ENCODE measurements at regions not wholly inside any gene's neighbourhood (a gene's known extent, or its start where the extent isn't known, plus 50 kb on each side); places are given as distances from the start of the nearest gene placed in this dataset.
"Not testable (repeated sequence)": the region's sequence is repeated elsewhere in the genome, so short reads cannot be mapped to it uniquely, and the experiment has no call there.

DNA sequence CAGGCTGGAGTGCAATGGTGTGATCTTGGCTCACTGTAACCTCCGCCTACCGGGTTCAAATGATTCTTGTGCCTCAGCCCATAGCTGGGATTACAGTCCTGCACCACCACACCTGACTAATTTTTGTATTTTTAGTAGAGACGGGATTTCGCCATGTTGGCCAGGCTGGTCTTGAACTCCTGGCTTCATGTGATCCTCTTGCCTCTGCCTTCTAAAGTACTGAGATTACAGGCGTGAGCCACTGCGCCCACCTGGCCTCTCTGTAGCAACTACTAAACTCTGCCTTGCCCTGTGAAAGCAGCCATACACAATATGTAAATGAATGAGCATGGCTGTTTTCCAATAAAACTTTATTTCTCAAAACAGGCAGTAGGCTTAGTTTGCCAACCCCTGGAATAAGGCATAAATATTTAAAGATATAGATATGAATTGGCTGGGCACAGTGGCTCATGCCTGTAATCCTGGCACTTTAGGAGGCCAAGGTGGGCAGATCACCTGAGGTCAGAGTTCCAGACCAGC lies 127.9 kb upstream of the ZNF217 start:
- not testable (repeated sequence) for DNase-seq (ENCODE audit: low read depth in 2 of 2)

DNA sequence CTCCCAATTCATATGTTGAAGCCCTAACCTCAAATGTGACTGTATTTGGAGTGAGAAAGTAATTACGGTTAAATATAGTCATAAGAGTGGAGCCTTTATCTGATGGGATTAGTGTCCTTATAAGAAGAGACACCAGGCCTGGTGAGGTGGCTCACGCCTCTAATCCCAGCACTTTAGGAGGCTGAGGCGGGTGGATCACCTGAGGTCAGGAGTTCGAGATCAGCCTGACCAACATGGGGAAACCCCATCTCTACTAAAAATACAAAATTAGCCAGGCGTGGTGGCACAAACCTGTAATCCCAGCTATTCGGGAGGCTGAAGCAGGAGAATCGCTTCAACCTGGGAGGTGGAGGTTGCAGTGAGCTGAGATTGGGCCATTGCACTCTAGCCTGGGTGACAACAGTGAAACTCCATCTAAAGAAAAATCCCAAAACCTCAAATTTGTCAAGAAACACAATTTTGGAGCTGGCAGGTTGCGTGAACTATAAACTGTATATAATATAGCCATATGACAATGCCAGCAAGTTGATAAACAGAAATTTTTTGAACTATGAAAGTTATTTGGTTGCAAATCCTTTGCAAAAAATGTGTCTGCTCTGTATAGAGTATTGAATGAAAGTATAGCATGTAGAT lies 125.6 kb upstream of the ZNF217 start:
- DNase-seq (ENCODE audit: low read depth in 2 of 2), result not testable (repeated sequence)

DNA sequence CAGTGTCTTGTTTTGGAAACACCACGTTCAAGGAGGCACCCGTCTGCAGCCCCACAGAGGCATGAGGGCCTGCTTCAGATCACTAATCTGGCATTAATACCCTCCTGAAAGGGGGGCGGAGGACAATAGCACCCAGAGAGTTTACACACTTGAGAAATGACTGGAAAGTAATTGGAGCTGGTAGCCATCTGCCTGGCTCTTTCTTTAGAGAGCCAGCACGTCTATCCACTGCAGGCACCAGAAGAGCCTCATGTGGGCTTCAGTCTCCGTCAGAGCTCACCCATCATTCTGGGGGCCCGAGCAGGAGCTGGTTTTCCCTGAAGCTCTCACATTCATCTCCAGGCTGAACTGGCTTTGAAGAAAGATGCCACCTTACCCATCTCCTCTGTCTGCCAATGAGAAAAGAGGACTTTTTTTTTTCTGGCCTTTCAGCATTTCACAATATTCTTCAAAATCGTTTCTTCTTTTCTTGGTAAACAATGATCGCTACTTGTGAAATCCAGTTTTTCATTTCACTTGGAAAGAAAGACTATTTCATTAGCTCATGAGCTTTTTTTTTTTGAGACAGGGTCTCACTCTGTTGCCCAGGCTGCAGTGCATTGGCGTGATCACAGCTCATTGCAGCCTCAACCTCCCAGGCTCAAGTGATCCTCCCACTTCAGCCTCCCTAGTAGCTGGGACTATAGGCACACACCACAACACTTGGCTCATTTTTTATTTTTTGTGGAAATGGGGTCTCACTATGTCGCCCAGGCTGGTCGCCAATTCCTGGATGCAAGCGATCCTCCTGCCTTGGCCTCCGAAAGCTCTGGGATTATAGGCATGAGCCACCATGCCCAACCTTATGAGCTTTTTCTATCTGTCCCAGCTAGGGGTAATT lies 124.7 kb upstream of the ZNF217 start:
- DNase-seq (ENCODE audit: low read depth in 2 of 2), result no peak

DNA sequence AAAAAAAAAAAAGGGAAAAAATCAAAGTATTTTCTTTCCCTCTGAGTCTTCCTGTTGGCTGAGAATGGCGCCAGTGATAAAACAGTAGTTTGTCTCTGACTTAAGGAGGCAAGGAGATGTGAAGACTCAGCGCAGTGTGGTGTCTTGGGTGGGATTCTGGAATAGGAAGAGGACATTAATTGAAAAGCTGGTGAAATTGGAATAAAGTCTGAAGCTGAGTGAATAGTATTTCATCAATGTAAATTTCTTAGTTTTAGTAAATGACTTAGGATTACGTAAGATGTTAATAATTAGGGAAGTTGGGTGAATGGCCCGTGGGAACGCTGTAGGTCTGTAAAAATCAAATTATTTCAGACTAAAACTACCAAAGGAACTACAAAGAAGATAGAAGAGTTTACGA lies 122.8 kb upstream of the ZNF217 start:
- DNase-seq (ENCODE audit: low read depth in 2 of 2), result no peak

DNA sequence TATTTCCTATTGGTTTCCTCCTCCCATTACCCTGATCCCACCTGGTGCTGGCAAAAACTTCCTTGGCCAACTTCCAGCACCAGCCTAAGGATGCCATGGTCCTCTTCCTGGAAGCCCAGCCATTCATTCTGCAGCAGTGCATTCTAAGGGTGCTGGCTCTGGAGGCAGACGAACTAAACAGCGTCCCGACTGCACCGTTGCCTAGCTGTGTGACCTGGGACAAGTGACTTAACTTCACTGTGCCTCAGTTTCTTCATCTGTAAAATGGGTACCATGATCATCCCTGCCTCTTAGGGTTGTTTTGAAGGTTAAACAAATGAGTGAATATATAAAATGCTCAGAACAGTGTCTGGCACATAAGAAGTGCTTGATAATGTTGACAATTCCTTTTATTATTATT lies 120.9 kb upstream of the ZNF217 start:
- DNase-seq (ENCODE audit: low read depth in 2 of 2), result no peak

DNA sequence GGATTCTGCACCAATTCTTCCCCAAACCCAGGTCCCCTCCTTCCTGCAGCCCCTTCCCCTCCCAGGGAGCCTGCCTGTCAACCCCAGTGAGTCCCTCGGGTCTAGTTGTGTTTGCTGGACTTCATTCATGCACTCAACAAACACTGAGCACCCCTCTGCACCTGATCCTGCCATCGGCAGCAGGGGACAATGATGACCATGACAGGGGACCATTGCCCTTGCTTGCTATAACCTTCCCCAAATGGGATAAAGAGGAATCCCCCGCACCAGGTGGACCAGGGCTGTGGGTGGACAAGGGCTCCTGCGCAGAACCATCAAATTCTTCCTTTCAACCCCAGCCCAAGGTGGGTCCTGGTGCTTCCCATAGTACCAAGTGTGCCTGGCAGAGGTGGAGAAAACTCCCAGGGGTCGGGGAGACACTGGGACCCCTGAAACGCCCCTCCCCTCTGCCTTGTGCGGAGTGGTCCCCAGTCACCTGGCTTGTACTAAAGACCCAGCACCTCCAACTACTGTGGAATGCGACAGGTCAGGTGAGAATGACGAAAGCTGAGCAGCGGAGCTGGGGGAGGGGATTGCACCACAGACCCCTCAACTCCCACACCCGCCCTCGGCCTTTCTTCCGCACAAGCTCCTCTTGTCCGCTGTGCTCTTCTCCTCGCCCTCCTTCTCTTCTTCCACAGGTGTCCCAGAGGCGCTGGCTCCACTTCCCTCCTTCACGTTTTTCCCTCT lies 119.9 kb upstream of the ZNF217 start:
- DNase-seq (ENCODE audit: low read depth in 2 of 2), result no peak

DNA sequence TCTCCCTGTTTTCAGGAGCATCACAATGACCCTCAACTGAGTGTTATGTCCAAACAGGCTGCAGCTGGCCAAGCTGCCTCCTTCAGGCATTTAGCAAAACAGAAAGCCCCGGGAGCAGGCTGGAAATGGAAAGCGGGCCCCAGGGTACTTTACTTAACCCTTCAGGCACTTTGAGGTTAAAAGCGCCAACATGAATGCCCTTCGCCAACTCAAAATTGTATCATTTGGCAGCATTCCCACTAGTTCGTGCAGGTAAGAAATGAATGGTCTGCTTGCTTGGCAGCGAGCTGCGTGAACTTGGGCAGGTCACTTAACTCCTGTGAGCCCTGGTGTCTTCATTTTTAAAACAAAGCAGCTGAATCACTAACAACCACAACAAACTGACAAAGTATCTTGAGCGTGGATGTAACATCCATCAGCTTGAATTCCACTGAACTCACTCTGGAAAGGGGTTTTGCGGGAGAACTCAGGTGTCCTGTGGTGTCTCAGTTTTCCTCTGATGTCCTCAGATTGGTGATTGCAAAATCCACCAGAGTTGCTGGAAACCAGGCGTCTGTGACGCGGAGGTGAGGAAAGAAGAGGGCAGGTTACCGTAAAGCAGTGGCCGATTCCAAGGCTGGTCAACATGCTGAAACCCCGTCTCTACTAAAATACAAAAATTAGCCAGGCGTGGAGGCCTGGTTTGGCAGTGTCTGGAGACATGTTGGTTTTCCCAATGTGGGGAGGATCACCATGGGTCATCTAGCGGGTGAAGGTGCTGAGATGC lies 118.8 kb upstream of the ZNF217 start:
- DNase-seq (ENCODE audit: low read depth in 2 of 2), result no peak

DNA sequence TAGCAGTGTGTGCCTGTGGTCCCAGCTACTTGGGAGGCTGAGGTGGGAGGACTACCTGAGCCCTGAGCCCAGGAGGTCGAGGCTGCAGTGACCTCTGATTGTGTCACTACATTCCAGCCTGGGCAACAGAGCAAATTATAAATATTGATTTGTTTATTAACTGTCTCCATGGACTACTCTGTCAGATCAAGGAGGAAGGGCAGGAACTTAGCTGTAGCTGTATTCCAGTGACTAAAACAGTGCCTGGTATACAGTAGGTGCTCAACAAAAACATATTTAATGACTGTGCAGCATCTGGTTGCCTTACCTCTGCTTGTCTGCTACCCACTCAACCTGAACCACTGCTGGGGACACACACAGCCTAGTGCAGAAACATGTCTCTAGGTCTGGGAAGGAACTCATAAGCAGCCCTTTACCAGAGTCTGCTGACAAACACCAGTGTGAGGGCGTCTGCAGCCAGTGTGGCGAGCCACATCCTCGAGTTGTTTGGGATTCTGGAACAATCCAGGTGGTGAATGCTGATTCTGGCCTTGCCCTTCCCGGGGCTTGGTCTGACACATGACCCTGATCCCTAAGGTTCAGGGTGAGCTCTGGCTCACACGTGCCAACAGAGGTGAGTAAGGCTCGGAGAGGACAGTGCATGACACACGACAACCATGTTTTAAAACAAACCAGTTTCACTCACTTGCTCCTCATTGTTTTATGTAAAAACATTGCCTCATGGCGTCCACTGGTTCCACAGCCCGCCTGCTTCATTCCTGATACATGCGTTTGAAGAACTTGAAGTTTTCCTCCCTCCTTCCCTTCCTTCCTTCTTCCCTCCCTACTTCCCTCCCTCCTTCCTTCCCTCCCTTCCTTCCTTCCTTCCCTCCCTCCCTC lies 117.9 kb upstream of the ZNF217 start:
- no peak for DNase-seq (ENCODE audit: low read depth in 2 of 2)

DNA sequence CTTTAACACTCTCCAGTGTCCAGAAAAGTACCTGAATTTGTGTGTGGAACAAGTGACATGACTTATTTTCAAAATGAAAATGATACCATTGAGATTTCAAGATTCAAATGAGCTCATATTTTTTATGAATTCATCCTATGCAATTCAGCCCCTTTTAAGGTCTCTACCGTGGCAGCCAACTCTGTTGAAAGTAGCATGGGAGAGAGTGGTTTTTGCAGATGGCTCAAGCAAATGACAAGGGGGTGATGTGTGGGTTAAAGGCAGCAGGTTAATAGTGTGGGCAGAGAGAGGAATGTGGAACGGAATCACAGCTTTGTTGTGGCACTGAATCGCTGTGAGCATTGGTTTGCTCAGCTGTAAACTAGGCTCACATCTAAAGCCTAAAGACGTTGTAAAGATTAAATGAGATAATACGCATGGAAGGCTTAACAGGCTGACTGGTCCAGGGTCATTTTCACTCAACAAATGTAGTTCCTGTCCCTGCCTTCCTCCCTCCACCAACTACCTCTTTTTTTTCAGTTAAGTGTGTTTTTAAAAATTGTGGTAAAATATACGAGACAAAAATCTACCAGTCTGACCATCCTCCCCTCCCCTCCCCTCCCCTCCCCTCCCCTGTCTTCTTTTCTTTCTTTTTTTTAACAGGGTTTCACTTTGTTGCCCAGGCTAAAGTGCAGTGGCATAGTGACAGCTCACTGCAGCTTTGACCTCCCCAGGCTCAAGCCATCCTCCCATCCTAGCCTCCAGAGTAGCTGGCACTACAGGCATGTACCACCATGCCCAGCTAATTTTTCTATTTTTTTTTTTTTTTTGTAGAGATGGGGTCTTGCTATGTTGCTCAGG lies 114.7 kb upstream of the ZNF217 start:
- peak; percentile 26 to 33 for DNase-seq (ENCODE audit: low read depth in 2 of 2)

DNA sequence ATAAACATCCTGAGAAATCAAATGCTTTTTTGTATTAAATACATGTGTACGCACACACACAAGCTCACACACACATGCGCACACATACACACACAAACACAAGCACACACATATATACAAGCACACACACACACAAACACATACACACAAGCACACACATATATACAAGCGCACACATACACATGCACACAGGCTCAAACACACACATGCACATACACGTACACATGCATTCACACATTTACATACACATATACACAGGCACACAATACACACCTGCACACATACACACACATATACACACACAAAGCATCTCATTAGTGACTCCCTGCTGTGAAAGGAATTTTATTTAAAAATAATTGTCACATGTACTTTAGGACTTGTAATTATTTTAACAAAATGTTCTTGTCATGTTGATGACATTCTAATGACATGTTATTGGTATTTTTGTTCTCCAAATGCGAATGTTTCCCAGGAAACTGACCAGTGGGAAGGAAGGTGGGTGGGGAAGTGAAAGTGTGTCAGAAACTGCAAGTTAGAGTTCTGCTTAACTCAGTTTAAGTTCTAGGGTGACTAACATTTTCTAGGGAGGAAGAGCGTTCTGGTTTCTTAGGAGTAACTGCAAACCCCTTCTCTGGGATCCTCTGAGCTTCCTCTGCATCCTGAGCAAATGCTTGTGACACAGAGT lies 113.9 kb upstream of the ZNF217 start:
- DNase-seq (ENCODE audit: low read depth in 2 of 2), result peak in 1 of 2 donors; percentile 22

DNA sequence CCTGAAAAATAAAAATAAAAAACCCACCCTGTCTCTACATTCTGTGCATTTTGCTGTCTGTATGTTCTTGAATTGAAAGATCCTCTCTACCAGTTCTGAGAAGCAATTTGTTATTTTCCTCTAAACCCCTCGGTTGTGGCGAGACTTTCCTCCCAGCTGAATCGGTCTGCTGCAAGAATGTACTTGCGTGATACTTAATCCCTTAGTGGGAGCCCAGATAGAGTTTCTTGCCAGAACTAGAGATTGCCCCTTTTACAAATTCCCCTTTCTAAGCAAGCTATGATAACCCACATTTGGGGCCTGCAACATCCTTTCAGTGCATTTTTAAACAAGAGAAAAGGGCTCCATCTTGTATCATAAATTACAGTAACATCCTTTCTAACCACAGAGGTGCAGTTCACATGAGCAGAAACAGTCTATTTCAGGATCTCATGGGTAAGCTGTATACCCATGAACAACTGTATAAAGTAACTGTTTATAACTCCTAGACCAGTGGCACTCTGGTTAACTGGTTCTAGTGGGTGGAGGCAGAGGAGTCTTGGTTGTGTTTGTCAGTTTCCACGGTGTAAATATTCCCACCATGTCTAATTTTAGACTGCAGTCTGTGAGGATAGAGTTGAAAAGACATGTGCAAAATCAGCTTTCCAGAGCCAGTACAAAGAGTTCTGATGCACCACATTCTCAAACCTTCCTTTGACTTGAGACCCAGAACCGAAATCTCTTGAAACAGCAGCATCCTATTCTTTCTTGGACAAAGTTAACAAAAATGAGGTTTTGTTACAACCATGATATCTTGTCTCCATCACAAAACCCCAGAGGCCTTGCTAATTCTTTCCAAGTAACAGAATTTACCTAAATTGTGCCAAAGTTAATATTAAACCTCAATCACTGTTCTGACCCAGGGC lies 113.1 kb upstream of the ZNF217 start:
- DNase-seq (ENCODE audit: low read depth in 2 of 2), result no peak

DNA sequence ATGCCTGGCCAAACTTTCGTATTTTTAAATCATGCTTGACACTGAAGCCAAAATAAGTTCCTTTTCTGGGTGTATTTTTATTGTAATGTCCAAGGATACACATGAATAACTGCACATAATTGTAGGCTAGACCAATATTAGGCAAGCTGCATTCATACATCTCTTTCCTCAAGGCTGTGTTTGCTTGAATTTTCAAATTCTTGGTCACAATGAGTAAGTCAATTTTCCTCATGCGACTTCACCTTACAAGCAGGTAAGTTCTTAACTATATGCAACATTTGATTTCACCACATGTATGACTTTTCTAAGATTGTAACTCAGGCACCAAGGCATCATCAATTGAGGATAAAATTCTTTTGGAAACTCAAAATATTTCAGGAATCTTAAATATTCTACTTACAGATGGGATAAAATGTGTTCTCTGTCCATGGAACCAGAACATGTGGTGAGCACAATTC lies 112.4 kb upstream of the ZNF217 start:
- no peak for DNase-seq (ENCODE audit: low read depth in 2 of 2)

DNA sequence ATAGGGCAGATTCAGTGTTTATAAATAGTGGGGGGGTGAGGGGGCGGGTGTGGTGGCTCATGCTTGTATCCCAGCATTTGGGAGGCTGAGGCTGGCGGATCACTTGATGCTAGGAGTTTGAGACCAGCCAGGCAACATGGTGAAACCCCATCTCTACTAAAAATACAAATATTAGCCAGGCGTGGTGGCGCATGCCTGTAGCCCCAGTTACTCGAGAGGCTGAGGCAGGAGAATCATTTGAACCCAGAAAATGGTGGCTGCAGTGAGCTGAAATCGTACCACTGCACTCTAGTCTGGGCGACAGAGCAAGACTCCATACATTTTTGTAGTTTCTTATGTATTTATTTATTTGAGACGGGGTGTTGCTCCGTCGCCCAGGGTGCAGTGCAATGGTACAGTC lies 109.0 kb upstream of the ZNF217 start:
- DNase-seq (ENCODE audit: low read depth in 2 of 2), result no peak

DNA sequence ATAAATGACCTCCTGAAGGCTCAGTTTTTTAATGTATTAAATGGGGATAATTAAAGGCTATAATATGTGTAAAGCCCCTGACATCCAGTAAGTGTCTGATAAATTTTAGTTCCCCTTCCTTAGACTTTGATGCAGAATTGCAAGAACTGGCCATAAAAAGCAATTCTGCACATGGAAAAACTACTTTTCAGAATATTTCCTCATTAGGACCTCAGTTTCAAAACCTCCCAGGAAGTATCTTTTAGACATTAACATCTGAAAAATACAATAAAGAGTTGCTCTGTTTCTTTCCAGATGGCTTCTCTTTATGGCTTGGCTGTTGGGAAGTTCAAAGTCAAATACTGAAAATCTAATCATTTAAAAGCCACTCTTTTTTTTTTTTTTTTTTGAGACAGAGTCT lies 106.3 kb upstream of the ZNF217 start:
- DNase-seq (ENCODE audit: low read depth in 2 of 2), result no peak

DNA sequence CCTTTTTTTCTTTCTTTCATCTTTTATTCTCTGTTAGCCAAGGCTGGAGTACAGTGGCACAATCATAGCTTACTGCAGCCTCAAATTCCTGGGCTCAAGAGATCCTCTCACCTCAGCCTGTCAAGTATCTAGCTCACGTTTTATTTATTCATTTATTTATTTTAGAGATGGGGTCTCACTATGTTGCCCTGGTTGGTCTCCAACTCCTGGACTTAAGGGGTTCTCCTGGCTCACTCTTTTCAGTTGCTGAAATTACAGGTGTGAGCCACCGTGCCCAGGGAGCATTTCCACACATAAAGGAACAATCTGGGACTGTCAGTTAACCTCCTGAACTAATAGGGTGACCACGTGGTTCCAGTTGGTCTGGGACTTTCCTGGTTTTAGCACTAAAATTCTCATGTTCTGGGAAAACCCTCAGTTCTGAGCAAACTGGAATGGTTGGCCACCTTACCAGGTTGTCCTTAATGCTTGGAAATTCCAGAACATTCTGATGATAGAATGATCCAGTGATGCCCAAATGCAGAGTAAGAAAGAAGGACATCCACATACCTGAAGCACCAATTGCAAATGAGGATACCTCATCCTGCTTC lies 105.5 kb upstream of the ZNF217 start:
- DNase-seq (ENCODE audit: low read depth in 2 of 2), result no peak

DNA sequence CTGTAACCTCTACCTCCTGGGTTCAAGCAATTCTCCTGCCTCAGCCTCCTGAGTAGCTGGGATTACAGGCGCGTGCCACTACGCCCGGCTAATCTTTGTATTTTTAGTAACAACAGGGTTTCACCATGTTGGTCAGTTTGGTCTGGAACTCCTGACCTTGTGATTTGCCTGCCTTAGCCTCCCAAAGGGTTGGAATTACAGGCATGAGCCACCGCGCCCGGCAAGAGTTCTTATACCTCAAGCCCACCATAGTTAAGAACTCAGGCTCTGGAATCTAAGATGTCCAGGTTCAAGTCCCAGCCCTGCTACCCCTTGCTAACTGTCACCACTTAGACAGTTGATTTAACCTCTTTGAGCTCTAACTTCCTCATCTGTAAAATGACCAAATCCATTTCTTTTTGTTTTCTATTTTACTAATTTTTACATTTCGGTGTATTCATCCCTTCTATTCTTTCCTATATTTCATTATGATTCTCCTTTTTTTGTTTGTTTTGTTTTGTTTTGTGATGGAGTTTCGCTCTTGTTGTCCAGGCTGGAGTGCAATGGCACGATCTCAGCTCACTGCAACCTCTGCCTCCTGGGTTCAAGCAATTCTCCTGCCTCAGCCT lies 104.8 kb upstream of the ZNF217 start:
- DNase-seq (ENCODE audit: low read depth in 2 of 2), result no peak

Measured in activated CD4-positive, alpha-beta T cell treated with anti-CD3 and anti-CD28 coated beads for 24 hours (primary cell).